ENCODE measurements at regions not wholly inside any gene's neighbourhood (a gene's known extent, or its start where the extent isn't known, plus 50 kb on each side); places are given as distances from the start of the nearest gene placed in this dataset.

- TF ChIP-seq CTCF (conservative IDR thresholded peaks at IDR 0.05) (no peak), ZFX (IDR thresholded peaks at IDR 0.05) (no peak)
Measured at GRCh38 chr2:150041722-150042425, 445.6 kb downstream of the RND3 start.

All from C4-2B (cell line).